Mesothelial cell of epicardium (in vitro differentiated cells): ENCODE measurements at regions not wholly inside any gene's neighbourhood (a gene's known extent, or its start where the extent isn't known, plus 50 kb on each side); places are given as distances from the start of the nearest gene placed in this dataset.

ENCODE experiments used
- DNase-seq, 2 experiments: peaks; one replicate each; pipeline ENCODE4 v3.0.0; 2021; ENCODE audit warnings: low spot score in 2 of 2; ENCODE audit not compliant: unreplicated experiment in 2 of 2
- H3K27ac Mint-ChIP-seq: 2 replicates; pipeline ENCODE4 v1.8.0; 2021; ENCODE audit warnings: mixed read lengths
- H3K27me3 Mint-ChIP-seq: 2 replicates; pipeline ENCODE4 v1.8.0; 2021; ENCODE audit warnings: low read depth, mixed read lengths
- H3K36me3 Mint-ChIP-seq: 2 replicates; pipeline ENCODE4 v1.8.0; 2021; ENCODE audit warnings: mixed read lengths
- H3K4me1 Mint-ChIP-seq: 2 replicates; pipeline ENCODE4 v1.8.0; 2021; ENCODE audit warnings: mixed read lengths
- H3K4me3 Mint-ChIP-seq: 2 replicates; pipeline ENCODE4 v1.8.0; 2021; ENCODE audit warnings: mild to moderate bottlenecking, moderate library complexity, mixed read lengths
- H3K9me3 Mint-ChIP-seq: 2 replicates; pipeline ENCODE4 v1.8.0; 2021; ENCODE audit warnings: mixed read lengths
- TF ChIP-seq, protein P1 (sequence below): fragments of 200-600 bp; sonication (generic); IDR thresholded peaks from one replicate; pipeline ENCODE4 v1.5.0; 2021; ENCODE audit warnings: antibody characterized with exemption; ENCODE audit not compliant: unreplicated experiment

DNA sequence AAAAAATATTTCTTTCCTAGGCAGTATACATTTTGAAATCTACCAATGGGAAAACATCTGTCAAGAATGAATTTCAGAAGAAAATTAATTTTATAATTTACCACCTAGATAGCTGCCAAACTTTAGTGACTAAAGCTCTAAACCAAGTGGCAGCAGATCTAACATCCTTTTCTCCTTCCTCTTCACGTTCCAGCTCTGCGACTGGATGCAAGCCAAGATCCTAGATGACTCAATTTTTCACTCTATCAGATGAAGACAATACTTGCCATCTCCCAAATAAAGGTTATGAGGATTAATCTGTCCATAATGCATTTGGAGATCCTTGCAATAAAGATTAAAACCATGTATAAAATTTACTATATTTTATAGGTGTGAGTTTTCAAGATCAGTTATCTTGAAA is 66.7 kb upstream of the MIR17HG start:
- H3K27ac Mint-ChIP-seq, result no peak overlapping the region
- no peaks in the 10 kb centered on the region for H3K27me3 Mint-ChIP-seq
- TF ChIP-seq, protein P1, sequence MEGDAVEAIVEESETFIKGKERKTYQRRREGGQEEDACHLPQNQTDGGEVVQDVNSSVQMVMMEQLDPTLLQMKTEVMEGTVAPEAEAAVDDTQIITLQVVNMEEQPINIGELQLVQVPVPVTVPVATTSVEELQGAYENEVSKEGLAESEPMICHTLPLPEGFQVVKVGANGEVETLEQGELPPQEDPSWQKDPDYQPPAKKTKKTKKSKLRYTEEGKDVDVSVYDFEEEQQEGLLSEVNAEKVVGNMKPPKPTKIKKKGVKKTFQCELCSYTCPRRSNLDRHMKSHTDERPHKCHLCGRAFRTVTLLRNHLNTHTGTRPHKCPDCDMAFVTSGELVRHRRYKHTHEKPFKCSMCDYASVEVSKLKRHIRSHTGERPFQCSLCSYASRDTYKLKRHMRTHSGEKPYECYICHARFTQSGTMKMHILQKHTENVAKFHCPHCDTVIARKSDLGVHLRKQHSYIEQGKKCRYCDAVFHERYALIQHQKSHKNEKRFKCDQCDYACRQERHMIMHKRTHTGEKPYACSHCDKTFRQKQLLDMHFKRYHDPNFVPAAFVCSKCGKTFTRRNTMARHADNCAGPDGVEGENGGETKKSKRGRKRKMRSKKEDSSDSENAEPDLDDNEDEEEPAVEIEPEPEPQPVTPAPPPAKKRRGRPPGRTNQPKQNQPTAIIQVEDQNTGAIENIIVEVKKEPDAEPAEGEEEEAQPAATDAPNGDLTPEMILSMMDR, result no peak
- DNase-seq, result no peak
- peaks cover 19% of the 10 kb centered on the region for H3K9me3 Mint-ChIP-seq
- H3K4me1 Mint-ChIP-seq, result no peaks in the 10 kb centered on the region
- H3K4me3 Mint-ChIP-seq, result no peak overlapping the region
- H3K36me3 Mint-ChIP-seq, result no peaks in the 10 kb centered on the region

DNA sequence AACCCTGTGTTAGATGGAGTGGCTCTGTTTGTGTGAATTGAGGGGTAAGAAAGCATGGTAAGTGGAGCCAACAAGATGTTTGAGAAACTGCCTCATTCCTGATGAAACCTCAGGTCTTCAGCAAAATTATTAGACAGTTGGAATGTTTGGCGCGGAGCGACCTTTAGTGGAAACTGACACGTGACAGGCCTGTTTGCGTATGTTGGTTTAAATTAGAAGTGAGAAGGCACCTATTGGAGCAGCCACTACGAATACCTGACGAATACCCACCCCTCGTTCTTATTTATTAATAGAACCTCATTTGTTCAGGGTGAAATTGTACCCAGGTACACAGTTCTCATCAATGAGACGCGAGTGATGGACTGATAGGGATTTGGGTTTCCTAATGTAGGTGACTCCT is 63.2 kb upstream of the MIR17HG start:
- Mint-ChIP-seq H3K4me3 (no peak overlapping the region), H3K27ac (no peak overlapping the region)
- TF ChIP-seq, protein P1, result no peak

GRCh38 chr13:91286317-91286716 is 61.2 kb upstream of the MIR17HG start:
- H3K27ac Mint-ChIP-seq, result no peak overlapping the region
- no peaks in the 10 kb centered on the region for H3K27me3 Mint-ChIP-seq
- no peak for DNase-seq
- TF ChIP-seq, protein P1, result no peak
- H3K4me3 Mint-ChIP-seq, result no peak overlapping the region
- peaks cover 6% of the 10 kb centered on the region for H3K9me3 Mint-ChIP-seq
- H3K4me1 Mint-ChIP-seq, result no peaks in the 10 kb centered on the region
- no peaks in the 10 kb centered on the region for H3K36me3 Mint-ChIP-seq

More for the DNA sequence above, 63.2 kb upstream of the MIR17HG start:
- Mint-ChIP-seq H3K36me3 (no peaks in the 10 kb centered on the region), H3K4me1 (no peaks in the 10 kb centered on the region), H3K9me3 (peaks cover 6% of the 10 kb centered on the region), H3K27me3 (no peaks in the 10 kb centered on the region)
- no peak for DNase-seq

GRCh38 chr13:91291078-91291477 is 56.4 kb upstream of the MIR17HG start:
- peaks cover 11% of the 10 kb centered on the region for H3K27me3 Mint-ChIP-seq
- TF ChIP-seq, protein P1, result no peak
- H3K9me3 Mint-ChIP-seq, result peaks cover 6% of the 10 kb centered on the region
- H3K27ac Mint-ChIP-seq, result no peak overlapping the region
- H3K36me3 Mint-ChIP-seq, result no peaks in the 10 kb centered on the region
- no peaks in the 10 kb centered on the region for H3K4me1 Mint-ChIP-seq
- no peak for DNase-seq
- H3K4me3 Mint-ChIP-seq, result no peak overlapping the region

- no peaks in the 10 kb centered on the region for H3K4me1 Mint-ChIP-seq
- no peak overlapping the region for H3K27ac Mint-ChIP-seq
- DNase-seq, result no peak
- no peaks in the 10 kb centered on the region for H3K36me3 Mint-ChIP-seq
- peaks cover 6% of the 10 kb centered on the region for H3K9me3 Mint-ChIP-seq
- peaks cover 16% of the 10 kb centered on the region for H3K27me3 Mint-ChIP-seq
- TF ChIP-seq, protein P1, result no peak
- H3K4me3 Mint-ChIP-seq, result no peak overlapping the region
Measured at GRCh38 chr13:91292630-91293221, 54.8 kb upstream of the MIR17HG start.
